Tibial nerve (tissue), 4 donors: ENCODE measurements at regions not wholly inside any gene's neighbourhood (a gene's known extent, or its start where the extent isn't known, plus 50 kb on each side); places are given as distances from the start of the nearest gene placed in this dataset.

Experiments used
- DNase-seq, 2 donors: peaks; one replicate each; pipeline ENCODE4 v3.0.0-alpha.2; 2019; ENCODE audit warnings: low spot score in 2 of 2
- H3K27ac ChIP-seq, 4 donors: fragments of 200-600 bp; sonication (generic) in 3 of 4; one replicate each; pipeline ENCODE4 v1.5.1; 2017 to 2019; ENCODE audit warnings: mild to moderate bottlenecking in 1 of 4
- H3K27me3 ChIP-seq, 2 donors: fragments of 200-600 bp; sonication (generic) in 1 of 2; one replicate each; pipeline versions ENCODE4 v1.5.1 to v1.6.0; 2017 to 2019
- H3K36me3 ChIP-seq, 3 donors: fragments of 200-600 bp; sonication (generic); one replicate each; pipeline ENCODE4 v1.5.1; 2018 to 2019
- H3K4me1 ChIP-seq, 4 donors: fragments of 200-600 bp; sonication (generic) in 3 of 4; one replicate each; pipeline ENCODE4 v1.5.1; 2017 to 2019
- H3K4me3 ChIP-seq, 4 donors: fragments of 200-600 bp; sonication (generic) in 3 of 4; one replicate each; pipeline ENCODE4 v1.5.1; 2017 to 2019; ENCODE audit warnings: mild to moderate bottlenecking in 1 of 4, moderate library complexity in 1 of 4
- H3K9me3 ChIP-seq, 4 donors: fragments of 200-600 bp; sonication (generic) in 3 of 4; one replicate each; pipeline ENCODE4 v1.5.1; 2017 to 2019
- EP300 ChIP-seq, 2 donors: sonication (generic); formaldehyde crosslinking; IDR thresholded peaks; one replicate each; pipeline ENCODE4 v1.6.1; 2017; ENCODE audit warnings: antibody characterized with exemption in 2 of 2, mild to moderate bottlenecking in 1 of 2
- POLR2A ChIP-seq, 2 donors: fragments of 450-650 bp; IDR thresholded peaks; one replicate each; pipeline ENCODE4 v1.6.1; 2017; ENCODE audit warnings: antibody characterized with exemption in 2 of 2, mild to moderate bottlenecking in 2 of 2, moderate library complexity in 2 of 2
- WGBS, 2 donors: methylation state at CpG; one replicate each; pipeline ENCODE4 v1.1.5; 2018; 5-methylcytosine and 5-hydroxymethylcytosine counted together
- TF ChIP-seq, protein P1 (sequence below), 5 experiments: fragments of 200-600 bp in 3 of 5; fragments of 450-650 bp in 2 of 5; sonication (generic) in 3 of 5; IDR thresholded peaks; one replicate each; pipeline ENCODE4 v1.5.1; 2016 to 2019; ENCODE audit warnings: antibody characterized with exemption in 5 of 5, mild to moderate bottlenecking in 3 of 5, moderate library complexity in 2 of 5

GRCh38 chr11:8757047-8757446 lies 74.5 kb downstream of the RPL27A start:
- Histone ChIP-seq H3K27ac (peak overlapping the region in 3 of 4 donors; percentile 13 to 83 (median 28)), H3K4me1 (peaks cover 3 to 49% (median 33%) of the 10 kb centered on the region in 4 donors), H3K4me3 (no peak overlapping the region), H3K9me3 (peaks cover 0 to 14% (median 0%) of the 10 kb centered on the region in 4 donors), H3K36me3 (peaks cover 0 to 5% (median 0%) of the 10 kb centered on the region in 3 donors), H3K27me3 (no peaks in the 10 kb centered on the region)
- no peak for TF ChIP-seq POLR2A (IDR thresholded peaks at IDR 0.05)
- TF ChIP-seq EP300 (IDR thresholded peaks at IDR 0.05) = no peak
- TF ChIP-seq, protein P1, sequence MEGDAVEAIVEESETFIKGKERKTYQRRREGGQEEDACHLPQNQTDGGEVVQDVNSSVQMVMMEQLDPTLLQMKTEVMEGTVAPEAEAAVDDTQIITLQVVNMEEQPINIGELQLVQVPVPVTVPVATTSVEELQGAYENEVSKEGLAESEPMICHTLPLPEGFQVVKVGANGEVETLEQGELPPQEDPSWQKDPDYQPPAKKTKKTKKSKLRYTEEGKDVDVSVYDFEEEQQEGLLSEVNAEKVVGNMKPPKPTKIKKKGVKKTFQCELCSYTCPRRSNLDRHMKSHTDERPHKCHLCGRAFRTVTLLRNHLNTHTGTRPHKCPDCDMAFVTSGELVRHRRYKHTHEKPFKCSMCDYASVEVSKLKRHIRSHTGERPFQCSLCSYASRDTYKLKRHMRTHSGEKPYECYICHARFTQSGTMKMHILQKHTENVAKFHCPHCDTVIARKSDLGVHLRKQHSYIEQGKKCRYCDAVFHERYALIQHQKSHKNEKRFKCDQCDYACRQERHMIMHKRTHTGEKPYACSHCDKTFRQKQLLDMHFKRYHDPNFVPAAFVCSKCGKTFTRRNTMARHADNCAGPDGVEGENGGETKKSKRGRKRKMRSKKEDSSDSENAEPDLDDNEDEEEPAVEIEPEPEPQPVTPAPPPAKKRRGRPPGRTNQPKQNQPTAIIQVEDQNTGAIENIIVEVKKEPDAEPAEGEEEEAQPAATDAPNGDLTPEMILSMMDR (IDR thresholded peaks at IDR 0.05) = no peak
- DNase-seq = no peak
- 72 to 82% methylated on average over 2 of the region's 2 CpGs for WGBS, 2 donors

GRCh38 chr11:8757533-8757932 lies 74.9 kb downstream of the RPL27A start:
- peaks cover 0 to 4% (median 0%) of the 10 kb centered on the region in 3 donors for H3K36me3 ChIP-seq
- TF ChIP-seq POLR2A (IDR thresholded peaks at IDR 0.05) (no peak), EP300 (IDR thresholded peaks at IDR 0.05) (no peak)
- TF ChIP-seq, protein P1 (IDR thresholded peaks at IDR 0.05) = no peak
- 58 to 62% methylated on average over 2 of the region's 2 CpGs for WGBS, 2 donors
- no peak for DNase-seq
- H3K4me3 ChIP-seq = no peak overlapping the region
- peak overlapping the region in 3 of 4 donors; percentile 25 to 83 (median 28) for H3K27ac ChIP-seq
- H3K9me3 ChIP-seq = peaks cover 0 to 14% (median 0%) of the 10 kb centered on the region in 4 donors
- peaks cover 3 to 52% (median 33%) of the 10 kb centered on the region in 4 donors for H3K4me1 ChIP-seq
- H3K27me3 ChIP-seq = no peaks in the 10 kb centered on the region

GRCh38 chr11:8758619-8759169 lies 76.1 kb downstream of the RPL27A start:
- peaks cover 3 to 52% (median 33%) of the 10 kb centered on the region in 4 donors for H3K4me1 ChIP-seq
- peak overlapping the region in 2 of 4 donors; percentile 25 to 36 for H3K27ac ChIP-seq
- no peaks in the 10 kb centered on the region for H3K36me3 ChIP-seq
- 83 to 86% methylated on average over 11 of the region's 11 CpGs for WGBS, 2 donors
- H3K9me3 ChIP-seq = peaks cover 0 to 2% (median 0%) of the 10 kb centered on the region in 4 donors
- no peaks in the 10 kb centered on the region for H3K27me3 ChIP-seq
- H3K4me3 ChIP-seq = no peak overlapping the region
- TF ChIP-seq EP300 (IDR thresholded peaks at IDR 0.05) = no peak
- TF ChIP-seq, protein P1 (IDR thresholded peaks at IDR 0.05) = no peak
- TF ChIP-seq POLR2A (IDR thresholded peaks at IDR 0.05) = no peak
- no peak for DNase-seq

DNA sequence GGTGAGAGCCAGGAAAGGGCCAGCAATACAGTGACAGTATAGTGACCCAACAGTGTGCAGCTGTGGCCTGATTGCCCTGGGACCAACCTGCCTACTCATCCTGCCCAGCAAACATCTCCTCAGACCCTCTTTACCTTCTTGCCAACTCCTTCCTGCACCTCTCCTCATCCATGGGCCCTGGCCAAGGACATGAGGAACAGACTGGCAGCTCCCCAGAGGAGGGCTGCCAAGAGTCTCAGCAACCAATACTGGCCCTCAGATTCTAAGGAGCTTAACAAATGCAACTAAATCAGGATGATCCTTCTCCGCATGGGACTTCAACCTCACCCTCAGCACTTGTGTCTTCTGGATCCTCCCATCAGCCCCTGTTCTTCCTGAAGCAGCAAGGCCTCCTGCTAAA lies 77.0 kb downstream of the RPL27A start:
- Histone ChIP-seq H3K4me1 (peaks cover 3 to 52% (median 33%) of the 10 kb centered on the region in 4 donors), H3K4me3 (no peak overlapping the region), H3K36me3 (no peaks in the 10 kb centered on the region), H3K27ac (peak overlapping the region in 2 of 4 donors; percentile 25 to 36), H3K27me3 (no peaks in the 10 kb centered on the region), H3K9me3 (no peaks in the 10 kb centered on the region)
- no peak for DNase-seq
- TF ChIP-seq EP300 (IDR thresholded peaks at IDR 0.05) (no peak), POLR2A (IDR thresholded peaks at IDR 0.05) (no peak)
- TF ChIP-seq, protein P1 (IDR thresholded peaks at IDR 0.05) = no peak
- 65 to 67% methylated on average over 1 of the region's 1 CpG for WGBS, 2 donors

GRCh38 chr11:8760896-8761295 lies 78.3 kb downstream of the RPL27A start:
- peak overlapping the region in 1 of 4 donors; percentile 68 for H3K27ac ChIP-seq
- no peaks in the 10 kb centered on the region for H3K27me3 ChIP-seq
- H3K4me1 ChIP-seq = peaks cover 3 to 61% (median 33%) of the 10 kb centered on the region in 4 donors
- H3K4me3 ChIP-seq = no peak overlapping the region
- H3K36me3 ChIP-seq = no peaks in the 10 kb centered on the region
- TF ChIP-seq, protein P1 (IDR thresholded peaks at IDR 0.05) = no peak
- TF ChIP-seq POLR2A (IDR thresholded peaks at IDR 0.05) (no peak), EP300 (IDR thresholded peaks at IDR 0.05) (no peak)
- no peaks in the 10 kb centered on the region for H3K9me3 ChIP-seq
- no peak for DNase-seq
